ENCODE measurements at regions not wholly inside any gene's neighbourhood (a gene's known extent, or its start where the extent isn't known, plus 50 kb on each side); places are given as distances from the start of the nearest gene placed in this dataset.

DNA sequence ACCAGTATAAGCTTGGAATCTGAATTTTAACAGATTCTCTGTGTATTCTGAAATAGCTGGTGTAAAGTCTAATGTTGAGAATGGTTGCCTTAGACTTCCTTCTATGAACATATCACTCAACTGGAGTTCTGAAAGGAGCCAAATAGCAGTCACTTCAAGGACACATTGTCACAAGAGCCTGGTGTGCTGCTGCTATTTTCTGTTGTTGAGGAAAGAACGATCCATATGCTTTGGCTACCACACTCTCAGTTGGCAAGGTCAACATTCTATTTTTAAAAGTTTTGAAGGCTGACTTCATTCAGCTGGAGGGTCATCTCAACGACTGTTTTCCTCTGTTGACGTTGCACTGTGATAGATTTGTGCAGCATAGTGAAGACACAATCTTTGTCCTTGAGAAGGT, 248.7 kb downstream of the TUSC7 start:
- H3K4me3 ChIP-seq (ENCODE audit: low read depth, low read length): no peak overlapping the region
- TF ChIP-seq, protein P1, sequence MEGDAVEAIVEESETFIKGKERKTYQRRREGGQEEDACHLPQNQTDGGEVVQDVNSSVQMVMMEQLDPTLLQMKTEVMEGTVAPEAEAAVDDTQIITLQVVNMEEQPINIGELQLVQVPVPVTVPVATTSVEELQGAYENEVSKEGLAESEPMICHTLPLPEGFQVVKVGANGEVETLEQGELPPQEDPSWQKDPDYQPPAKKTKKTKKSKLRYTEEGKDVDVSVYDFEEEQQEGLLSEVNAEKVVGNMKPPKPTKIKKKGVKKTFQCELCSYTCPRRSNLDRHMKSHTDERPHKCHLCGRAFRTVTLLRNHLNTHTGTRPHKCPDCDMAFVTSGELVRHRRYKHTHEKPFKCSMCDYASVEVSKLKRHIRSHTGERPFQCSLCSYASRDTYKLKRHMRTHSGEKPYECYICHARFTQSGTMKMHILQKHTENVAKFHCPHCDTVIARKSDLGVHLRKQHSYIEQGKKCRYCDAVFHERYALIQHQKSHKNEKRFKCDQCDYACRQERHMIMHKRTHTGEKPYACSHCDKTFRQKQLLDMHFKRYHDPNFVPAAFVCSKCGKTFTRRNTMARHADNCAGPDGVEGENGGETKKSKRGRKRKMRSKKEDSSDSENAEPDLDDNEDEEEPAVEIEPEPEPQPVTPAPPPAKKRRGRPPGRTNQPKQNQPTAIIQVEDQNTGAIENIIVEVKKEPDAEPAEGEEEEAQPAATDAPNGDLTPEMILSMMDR (IDR thresholded peaks at IDR 0.05; ENCODE audit: low read depth, low read length, missing control alignments): no peak
- no peak for DNase-seq (ENCODE audit: low read depth)

DNA sequence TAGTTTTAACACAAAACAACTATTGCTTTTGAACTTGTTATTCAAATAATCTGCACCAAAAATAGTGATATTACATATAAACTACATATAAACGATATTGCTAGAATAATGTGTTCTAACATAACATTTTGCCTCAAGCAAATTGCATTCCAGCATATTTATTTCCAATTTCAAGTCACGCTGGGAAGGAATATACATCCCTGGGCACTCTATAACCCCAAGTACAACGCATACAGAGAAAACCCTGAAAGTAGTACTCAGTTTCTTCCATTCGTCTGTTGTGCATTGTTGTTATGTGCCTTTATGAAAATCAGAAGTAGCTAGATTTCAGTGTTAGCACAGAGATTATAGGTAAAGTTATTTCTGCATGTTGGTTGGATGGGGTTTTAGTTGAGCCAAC, 251.5 kb downstream of the TUSC7 start:
- no peak for DNase-seq (ENCODE audit: low read depth)
- H3K4me3 ChIP-seq (ENCODE audit: low read depth, low read length): no peak overlapping the region
- TF ChIP-seq, protein P1 (IDR thresholded peaks at IDR 0.05; ENCODE audit: low read depth, low read length, missing control alignments): no peak

DNA sequence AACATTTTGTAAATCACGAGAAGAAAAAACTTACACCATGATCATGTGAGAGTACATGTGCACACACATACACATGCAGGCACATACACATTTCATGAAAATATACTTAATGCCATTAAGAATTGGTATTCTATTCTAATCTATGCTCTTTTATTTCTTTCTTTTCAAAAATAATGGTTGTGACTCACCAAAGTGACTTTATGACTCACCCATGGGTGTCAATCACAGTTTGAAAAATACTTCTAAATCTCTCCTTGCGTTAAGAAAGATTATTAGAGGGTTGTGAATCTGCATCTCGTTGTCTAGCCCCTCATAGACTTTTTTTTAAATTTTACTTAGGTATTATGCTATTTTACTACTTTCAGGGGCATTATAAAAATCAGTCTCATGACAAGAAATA, 254.2 kb downstream of the TUSC7 start:
- TF ChIP-seq, protein P1 (IDR thresholded peaks at IDR 0.05; ENCODE audit: low read depth, low read length, missing control alignments): no peak
- no peak overlapping the region for H3K4me3 ChIP-seq (ENCODE audit: low read depth, low read length)
- DNase-seq (ENCODE audit: low read depth): no peak

DNA sequence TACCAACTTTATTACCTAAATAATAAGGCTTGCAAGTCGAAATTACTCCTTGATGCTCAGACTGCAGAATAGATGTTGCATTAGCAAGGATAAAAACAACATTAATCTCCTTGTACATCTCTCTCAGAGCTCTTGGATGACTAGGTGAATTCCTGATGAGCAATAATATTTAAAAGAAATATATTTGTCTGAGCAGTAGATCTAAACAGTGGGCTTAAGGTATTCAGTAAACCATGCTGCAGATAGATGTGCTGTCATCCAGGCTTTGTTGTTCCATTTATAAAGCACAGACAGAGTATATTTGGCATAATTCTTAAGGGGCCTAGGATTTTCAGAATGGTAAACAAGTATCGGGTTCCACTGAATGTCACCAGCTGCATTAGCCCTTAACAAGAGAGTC, 257.1 kb downstream of the TUSC7 start:
- no peak for DNase-seq (ENCODE audit: low read depth)
- TF ChIP-seq, protein P1 (IDR thresholded peaks at IDR 0.05; ENCODE audit: low read depth, low read length, missing control alignments): no peak
- no peak overlapping the region for H3K4me3 ChIP-seq (ENCODE audit: low read depth, low read length)

DNA sequence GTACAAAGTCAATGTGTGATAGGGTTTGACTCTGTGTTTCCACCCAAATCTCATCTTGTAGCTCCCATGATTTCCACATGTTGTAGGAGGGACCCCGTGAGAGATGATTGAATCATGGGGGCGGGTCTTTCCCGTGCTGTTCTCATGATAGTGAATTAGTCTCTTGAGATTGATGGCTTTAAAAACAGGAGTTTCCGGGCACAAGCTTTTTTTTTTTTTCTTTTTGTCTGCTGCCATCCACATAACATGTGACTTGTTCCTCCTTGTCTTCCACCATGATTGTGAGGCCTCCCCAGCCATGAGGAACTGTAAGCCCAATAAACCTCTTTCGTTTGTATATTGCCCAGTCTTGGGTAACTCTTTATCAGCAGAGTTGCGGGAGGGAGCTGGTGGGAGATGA, 259.6 kb downstream of the TUSC7 start:
- no peak overlapping the region for H3K4me3 ChIP-seq (ENCODE audit: low read depth, low read length)
- TF ChIP-seq, protein P1 (IDR thresholded peaks at IDR 0.05; ENCODE audit: low read depth, low read length, missing control alignments): no peak

DNA sequence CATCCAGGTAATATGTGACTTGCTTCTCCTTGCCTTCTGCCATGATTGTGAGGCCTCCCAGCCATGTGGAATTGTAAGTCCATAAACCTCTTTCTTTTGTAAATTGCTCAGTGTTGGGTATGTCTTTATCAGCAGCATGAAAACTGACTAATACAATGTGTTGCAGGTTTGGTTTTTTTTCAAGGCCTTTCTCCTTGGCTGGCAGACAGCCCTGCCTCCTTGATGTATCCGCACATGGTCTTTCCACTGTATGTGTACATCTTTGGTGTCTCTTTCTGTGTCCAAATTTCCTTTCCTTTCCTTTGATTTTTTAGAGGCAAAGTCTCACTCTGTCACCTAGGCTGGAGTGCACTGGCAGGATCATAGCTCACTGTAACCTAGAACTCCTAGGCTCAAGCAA, 260.1 kb downstream of the TUSC7 start:
- no peak for DNase-seq (ENCODE audit: low read depth)
- TF ChIP-seq, protein P1 (IDR thresholded peaks at IDR 0.05; ENCODE audit: low read depth, low read length, missing control alignments): no peak
- H3K4me3 ChIP-seq (ENCODE audit: low read depth, low read length): no peak overlapping the region

More for the DNA sequence above, 259.6 kb downstream of the TUSC7 start:
- DNase-seq (ENCODE audit: low read depth): no peak

DNA sequence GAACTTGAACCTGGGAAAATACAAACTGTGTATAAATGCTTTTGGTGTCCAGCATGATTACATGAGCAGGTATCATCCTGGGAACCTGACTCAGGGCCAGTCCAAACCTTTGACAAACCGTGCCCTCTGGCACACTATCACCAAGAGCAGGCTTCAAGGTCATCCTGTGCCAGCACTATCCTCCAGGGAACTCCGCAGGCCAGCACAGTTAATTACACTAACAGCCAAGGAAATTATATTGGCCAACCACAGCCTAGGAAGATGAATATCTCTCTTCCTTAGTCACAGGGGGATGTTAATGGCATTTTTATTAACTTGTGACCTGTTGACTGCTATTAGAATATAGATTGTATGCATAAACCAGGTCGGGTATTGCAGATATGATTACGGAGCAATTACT, 262.0 kb downstream of the TUSC7 start:
- no peak for DNase-seq (ENCODE audit: low read depth)
- no peak overlapping the region for H3K4me3 ChIP-seq (ENCODE audit: low read depth, low read length)
- TF ChIP-seq, protein P1 (IDR thresholded peaks at IDR 0.05; ENCODE audit: low read depth, low read length, missing control alignments): no peak

Measured in GM12864 (cell line).